IMR-90 (cell line): ENCODE measurements at regions not wholly inside any gene's neighbourhood (a gene's known extent, or its start where the extent isn't known, plus 50 kb on each side); places are given as distances from the start of the nearest gene placed in this dataset.

ENCODE experiments used
- ATAC-seq: fragments of 200-7000 bp; cut with Tn5 transposase; 2 replicates; pipeline ENCODE4 v1.9.1; 2020; ENCODE audit warnings: low read depth, mild to moderate bottlenecking, moderate library complexity
- BruUV-seq: library from RNA; stranded (reverse); fragments of 400-500 nt; replicated peaks from 2 replicates; lab custom pipeline; 2021; lab: Mats Ljungman, UMichigan
- CTCF ChIA-PET: fragments of 300-600 bp; formaldehyde crosslinking; extraction: SDS; loops from one replicate; lab custom pipeline; 2021; ENCODE audit warnings: antibody characterized with exemption; lab: Yijun Ruan, JAX
- POLR2A ChIA-PET: fragments of 300-600 bp; sonication (Branson Sonifier 250); formaldehyde crosslinking; loops from one replicate; lab custom pipeline; 2022; ENCODE audit warnings: antibody characterized with exemption; ENCODE audit not compliant: unreplicated experiment; lab: Charles Lee
- DNase-seq: peaks from one replicate; pipeline ENCODE4 v3.0.0; 2013
- H2AFZ ChIP-seq: replicated peaks from 2 replicates; pipeline ENCODE3; 2013; ENCODE audit warnings: low read length, mild to moderate bottlenecking; ENCODE audit not compliant: poor library complexity
- H2AK5ac ChIP-seq: 2 replicates; pipeline ENCODE4 v1.6.1; 2013; ENCODE audit warnings: low read depth, low read length, inconsistent platforms
- H2AK9ac ChIP-seq: replicated peaks from 2 replicates; pipeline ENCODE3; 2013; ENCODE audit warnings: mild to moderate bottlenecking, low read depth, low read length, moderate library complexity; ENCODE audit not compliant: poor library complexity
- H2BK120ac ChIP-seq: 2 replicates; pipeline ENCODE4 v1.6.1; 2013; ENCODE audit warnings: low read depth, low read length, inconsistent platforms
- H2BK15ac ChIP-seq: 3 replicates; pipeline ENCODE4 v1.6.1; 2013; ENCODE audit warnings: low read depth, low read length, inconsistent platforms
- H2BK20ac ChIP-seq: 2 replicates; pipeline ENCODE4 v1.6.1; 2013; ENCODE audit warnings: low read depth, mild to moderate bottlenecking, inconsistent platforms, low read length, moderate library complexity
- H2BK5ac ChIP-seq: 2 replicates; pipeline ENCODE4 v1.6.1; 2013; ENCODE audit warnings: mild to moderate bottlenecking, low read depth, low read length, inconsistent platforms; ENCODE audit not compliant: poor library complexity, severe bottlenecking
- H3K14ac ChIP-seq: replicated peaks from 2 replicates; pipeline ENCODE4 v1.6.1; 2013; ENCODE audit warnings: low read depth, low read length, inconsistent platforms
- H3K18ac ChIP-seq: 2 replicates; pipeline ENCODE4 v1.6.1; 2013; ENCODE audit warnings: low read depth, low read length, control low read depth
- H3K23ac ChIP-seq: 2 replicates; pipeline ENCODE4 v1.6.1; 2013; ENCODE audit warnings: low read depth, low read length, inconsistent platforms
- H3K27ac ChIP-seq: 2 replicates; pipeline ENCODE4 v1.5.1; 2013; ENCODE audit warnings: mild to moderate bottlenecking, control low read depth, low read length; ENCODE audit not compliant: insufficient read depth
- H3K27me3 ChIP-seq: 2 replicates; pipeline ENCODE4 v1.6.1; 2013; ENCODE audit warnings: low read length; ENCODE audit not compliant: control insufficient read depth, insufficient read depth
- H3K36me3 ChIP-seq: 2 replicates; pipeline ENCODE4 v1.6.1; 2013; ENCODE audit warnings: low read length, mixed read lengths; ENCODE audit not compliant: control insufficient read depth, insufficient read depth
- H3K4ac ChIP-seq: 2 replicates; pipeline ENCODE4 v1.6.1; 2013; ENCODE audit warnings: low read depth, low read length, inconsistent platforms
- H3K4me1 ChIP-seq: 2 replicates; pipeline ENCODE4 v1.6.1; 2013; ENCODE audit warnings: low read length, mixed read lengths; ENCODE audit not compliant: control insufficient read depth, insufficient read depth
- H3K4me2 ChIP-seq: 2 replicates; pipeline ENCODE4 v1.6.1; 2013; ENCODE audit warnings: low read depth, mild to moderate bottlenecking, control low read depth, low read length, moderate library complexity
- H3K4me3 ChIP-seq: 2 replicates; pipeline ENCODE4 v1.5.1; 2013; ENCODE audit warnings: low read depth, mild to moderate bottlenecking, control low read depth, low read length, moderate library complexity; ENCODE audit not compliant: insufficient read depth
- H3K56ac ChIP-seq: 2 replicates; pipeline ENCODE4 v1.6.1; 2013; ENCODE audit warnings: low read length, inconsistent platforms; ENCODE audit not compliant: insufficient read depth; ENCODE audit errors: extremely low read depth
- H3K79me1 ChIP-seq, 2 experiments: 2 replicates each; pipeline ENCODE4 v1.6.1; 2013; ENCODE audit warnings: low read length in 2 of 2, inconsistent platforms in 1 of 2, low read depth in 1 of 2
- H3K9ac ChIP-seq: 2 replicates; pipeline ENCODE4 v1.6.1; 2013; ENCODE audit warnings: low read depth, low read length, control low read depth
- H3K9me1 ChIP-seq: 2 replicates; pipeline ENCODE4 v1.6.1; 2013; ENCODE audit warnings: low read length, inconsistent platforms; ENCODE audit not compliant: insufficient read depth
- H3K9me3 ChIP-seq: 2 replicates; pipeline ENCODE4 v1.6.1; 2013; ENCODE audit warnings: low read length; ENCODE audit not compliant: control insufficient read depth, insufficient read depth
- H4K20me1 ChIP-seq: 2 replicates; pipeline ENCODE4 v1.6.1; 2013; ENCODE audit warnings: low read length, inconsistent platforms; ENCODE audit not compliant: insufficient read depth
- H4K5ac ChIP-seq: 2 replicates; pipeline ENCODE4 v1.6.1; 2013; ENCODE audit warnings: mild to moderate bottlenecking, low read depth, low read length, control low read depth
- H4K8ac ChIP-seq, 2 experiments: 2 replicates each; pipeline ENCODE4 v1.6.1; 2013; ENCODE audit warnings: low read depth in 2 of 2, low read length in 2 of 2, control low read depth in 1 of 2, inconsistent platforms in 1 of 2
- H4K91ac ChIP-seq: 2 replicates; pipeline ENCODE4 v1.6.1; 2013; ENCODE audit warnings: low read depth, low read length, inconsistent platforms; ENCODE audit not compliant: insufficient read depth
- BHLHE40 ChIP-seq: fragments of 150-350 bp; IDR thresholded peaks from 2 replicates; pipeline ENCODE4 v1.6.1; 2016; ENCODE audit warnings: mild to moderate bottlenecking, low read depth, low read length
- RFX5 ChIP-seq: IDR thresholded peaks from 2 replicates; pipeline ENCODE4 v1.8.0; 2012; ENCODE audit warnings: low read depth, mild to moderate bottlenecking, low read length, moderate library complexity
- WGBS, 2 experiments: methylation state at CpG; one replicate each; pipeline versions ENCODE4 v1.1.5 to v1.1.7; 2013; ENCODE audit warnings: missing lambda C conversion rate in 2 of 2; ENCODE audit not compliant: insufficient read length in 1 of 2; ENCODE audit errors: extremely low coverage in 2 of 2; 5-methylcytosine and 5-hydroxymethylcytosine counted together
- dilution Hi-C: fragments of 300-500 bp; cut with HindIII; formaldehyde crosslinking; loops from one replicate; pipeline ENCODE4 v1.14.3; 2018; ENCODE audit warnings: low sequenced_read_pairs; ENCODE audit not compliant: unreplicated experiment
- in situ Hi-C: fragments of 300-500 bp; cut with MboI; formaldehyde crosslinking; loops from 3 replicates; pipeline ENCODE4 v1.14.3; 2019; ENCODE audit warnings: low sequenced_read_pairs, inconsistent platforms, mixed read lengths
- intact Hi-C: fragments of 100-400 bp; cut with micrococcal nuclease; formaldehyde crosslinking; loops from 2 replicates; pipeline ENCODE4 v1.10.0; 2022
- TF ChIP-seq, protein P1 (sequence below): fragments of 150-350 bp; IDR thresholded peaks from 2 replicates; pipeline ENCODE4 v1.6.1; 2017; ENCODE audit warnings: mild to moderate bottlenecking, antibody characterized with exemption, low read length, low read depth
- TF ChIP-seq, protein P2 (sequence below): fragments of 150-350 bp; IDR thresholded peaks from 2 replicates; pipeline ENCODE4 v1.6.1; 2016; ENCODE audit warnings: low read depth, mild to moderate bottlenecking, low read length, moderate library complexity, borderline replicate concordance

DNA sequence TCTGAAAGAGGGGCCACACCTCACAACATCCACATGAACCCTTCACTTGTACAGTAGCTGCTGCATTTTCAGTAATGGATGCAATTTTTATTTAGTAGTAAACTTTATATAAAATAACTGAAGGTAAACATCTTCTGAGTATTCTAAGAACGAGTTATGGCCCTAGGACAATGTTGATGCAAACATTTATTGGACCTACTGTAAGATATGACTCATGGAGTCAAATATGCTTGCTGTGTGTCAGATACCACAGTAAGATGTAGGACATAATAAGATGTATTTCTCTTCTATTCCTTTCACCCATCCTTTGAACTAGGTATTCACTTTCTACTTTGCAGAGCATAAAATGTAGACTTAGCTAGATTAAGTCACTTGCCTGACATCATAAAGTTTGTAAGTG lies 87.6 kb downstream of the TEX13C start:
- no peak overlapping the region for H2BK5ac ChIP-seq
- DNase-seq (no peak), ATAC-seq (no peak)
- H2AK5ac ChIP-seq, result no peak overlapping the region
- ChIA-PET CTCF (interaction anchor here (0.6 kb wide), 1 partner anchor 55 kb away, joined by 4 read pairs; no protein-coding TSS in a partner anchor), POLR2A (no interaction called here)
- H2AFZ ChIP-seq, result no peak overlapping the region
- no peak overlapping the region for H3K27ac ChIP-seq
- no peak overlapping the region for H2BK20ac ChIP-seq
- no peaks in the 10 kb centered on the region for H3K36me3 ChIP-seq
- no peak overlapping the region for H3K18ac ChIP-seq
- H3K56ac ChIP-seq, result no peak overlapping the region
- H3K79me1 ChIP-seq, result no peaks in the 10 kb centered on the region
- H3K9me3 ChIP-seq, result no peaks in the 10 kb centered on the region
- no peak overlapping the region for H2BK120ac ChIP-seq
- H3K4me2 ChIP-seq, result no peak overlapping the region
- in situ Hi-C loops (no loop called here), intact Hi-C loops (no loop called here), dilution Hi-C loops (no loop called here)
- no peak overlapping the region for H2AK9ac ChIP-seq
- no CpG with 5 or more reads among the region's 1 CpG for WGBS, 2 experiments
- no peaks in the 10 kb centered on the region for H3K9me1 ChIP-seq
- H3K4me3 ChIP-seq, result no peak overlapping the region
- H3K4me1 ChIP-seq, result no peaks in the 10 kb centered on the region
- no peak overlapping the region for H3K14ac ChIP-seq
- no peak overlapping the region for H3K23ac ChIP-seq
- no TSS peak for BruUV-seq
- H4K91ac ChIP-seq, result no peak overlapping the region
- H3K27me3 ChIP-seq, result no peaks in the 10 kb centered on the region
- H3K9ac ChIP-seq, result no peak overlapping the region
- H4K20me1 ChIP-seq, result no peaks in the 10 kb centered on the region
- H4K8ac ChIP-seq, result no peak overlapping the region
- TF ChIP-seq, protein P1, sequence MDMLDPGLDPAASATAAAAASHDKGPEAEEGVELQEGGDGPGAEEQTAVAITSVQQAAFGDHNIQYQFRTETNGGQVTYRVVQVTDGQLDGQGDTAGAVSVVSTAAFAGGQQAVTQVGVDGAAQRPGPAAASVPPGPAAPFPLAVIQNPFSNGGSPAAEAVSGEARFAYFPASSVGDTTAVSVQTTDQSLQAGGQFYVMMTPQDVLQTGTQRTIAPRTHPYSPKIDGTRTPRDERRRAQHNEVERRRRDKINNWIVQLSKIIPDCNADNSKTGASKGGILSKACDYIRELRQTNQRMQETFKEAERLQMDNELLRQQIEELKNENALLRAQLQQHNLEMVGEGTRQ, result no peak
- no peak for TF ChIP-seq BHLHE40
- TF ChIP-seq RFX5, result no peak
- TF ChIP-seq, protein P2, sequence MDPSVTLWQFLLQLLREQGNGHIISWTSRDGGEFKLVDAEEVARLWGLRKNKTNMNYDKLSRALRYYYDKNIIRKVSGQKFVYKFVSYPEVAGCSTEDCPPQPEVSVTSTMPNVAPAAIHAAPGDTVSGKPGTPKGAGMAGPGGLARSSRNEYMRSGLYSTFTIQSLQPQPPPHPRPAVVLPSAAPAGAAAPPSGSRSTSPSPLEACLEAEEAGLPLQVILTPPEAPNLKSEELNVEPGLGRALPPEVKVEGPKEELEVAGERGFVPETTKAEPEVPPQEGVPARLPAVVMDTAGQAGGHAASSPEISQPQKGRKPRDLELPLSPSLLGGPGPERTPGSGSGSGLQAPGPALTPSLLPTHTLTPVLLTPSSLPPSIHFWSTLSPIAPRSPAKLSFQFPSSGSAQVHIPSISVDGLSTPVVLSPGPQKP, result no peak
- H4K5ac ChIP-seq, result no peak overlapping the region
- no peak overlapping the region for H3K4ac ChIP-seq
- no peak overlapping the region for H2BK15ac ChIP-seq
